Transverse colon (tissue), 4 donors: ENCODE measurements at regions not wholly inside any gene's neighbourhood (a gene's known extent, or its start where the extent isn't known, plus 50 kb on each side); places are given as distances from the start of the nearest gene placed in this dataset.

Experiments
- CTCF ChIP-seq, 5 experiments: fragments of 200-600 bp in 3 of 5; fragments of 450-650 bp in 2 of 5; sonication (generic) in 3 of 5; IDR thresholded peaks; 1 replicate in 2 of 5; 2 replicates in 3 of 5; pipeline ENCODE4 v1.5.1; 2016 to 2017; ENCODE audit warnings: antibody characterized with exemption in 5 of 5, inconsistent platforms in 3 of 5, mild to moderate bottlenecking in 2 of 5, moderate library complexity in 1 of 5
- EP300 ChIP-seq: sonication (generic); formaldehyde crosslinking; IDR thresholded peaks from one replicate; pipeline ENCODE4 v1.6.1; 2017; ENCODE audit warnings: antibody characterized with exemption, low read depth
- POLR2AphosphoS5 ChIP-seq, 3 donors: sonication (generic); formaldehyde crosslinking; IDR thresholded peaks; one replicate each; pipeline ENCODE4 v1.6.1; 2016; ENCODE audit warnings: antibody characterized with exemption in 3 of 3

- no peak for TF ChIP-seq CTCF (IDR thresholded peaks at IDR 0.05)
- no peak for TF ChIP-seq EP300
- no peak for TF ChIP-seq POLR2AphosphoS5 (IDR thresholded peaks at IDR 0.05)
Measured at GRCh38 chr5:124061068-124061430, 549.1 kb downstream of the CSNK1G3 start.
